Testis (tissue), 2 donors: ENCODE measurements at regions not wholly inside any gene's neighbourhood (a gene's known extent, or its start where the extent isn't known, plus 50 kb on each side); places are given as distances from the start of the nearest gene placed in this dataset.

Experiments used
- DNase-seq: peaks from one replicate; pipeline ENCODE4 v3.0.0-alpha.2; 2019
- H3K27ac ChIP-seq, 2 donors: fragments of 200-600 bp; sonication (generic); one replicate each; pipeline ENCODE4 v1.5.1; 2019
- H3K27me3 ChIP-seq: fragments of 200-600 bp; sonication (generic); one replicate; pipeline ENCODE4 v1.5.1; 2019
- H3K36me3 ChIP-seq: fragments of 200-600 bp; sonication (generic); one replicate; pipeline ENCODE4 v1.5.1; 2017; ENCODE audit warnings: low read depth; ENCODE audit errors: missing control alignments
- H3K4me1 ChIP-seq: fragments of 200-600 bp; sonication (generic); one replicate; pipeline ENCODE4 v1.5.1; 2019
- H3K4me3 ChIP-seq, 2 donors: fragments of 200-600 bp; sonication (generic); one replicate each; pipeline ENCODE4 v1.5.1; 2017 to 2019
- H3K9me3 ChIP-seq: fragments of 200-600 bp; sonication (generic); one replicate; pipeline ENCODE4 v1.5.1; 2017
- POLR2A ChIP-seq: fragments of 450-650 bp; IDR thresholded peaks from one replicate; pipeline ENCODE4 v1.6.1; 2017; ENCODE audit warnings: antibody characterized with exemption, mild to moderate bottlenecking, moderate library complexity
- WGBS, 2 donors: methylation state at CpG; one replicate each; pipeline ENCODE4 v1.1.5; 2018; 5-methylcytosine and 5-hydroxymethylcytosine counted together
- intact Hi-C: fragments of 100-400 bp; cut with DNase I; formaldehyde crosslinking; loops from one replicate; pipeline ENCODE4 v1.15.1; 2023; ENCODE audit warnings: low total_unique reads
- TF ChIP-seq, protein P1 (sequence below), 3 experiments: fragments of 450-650 bp in 2 of 3; fragments of 200-600 bp in 1 of 3; sonication (generic) in 1 of 3; IDR thresholded peaks; one replicate each; pipeline ENCODE4 v1.5.1; 2016 to 2019; ENCODE audit warnings: antibody characterized with exemption in 3 of 3, mild to moderate bottlenecking in 2 of 3, moderate library complexity in 1 of 3

DNA sequence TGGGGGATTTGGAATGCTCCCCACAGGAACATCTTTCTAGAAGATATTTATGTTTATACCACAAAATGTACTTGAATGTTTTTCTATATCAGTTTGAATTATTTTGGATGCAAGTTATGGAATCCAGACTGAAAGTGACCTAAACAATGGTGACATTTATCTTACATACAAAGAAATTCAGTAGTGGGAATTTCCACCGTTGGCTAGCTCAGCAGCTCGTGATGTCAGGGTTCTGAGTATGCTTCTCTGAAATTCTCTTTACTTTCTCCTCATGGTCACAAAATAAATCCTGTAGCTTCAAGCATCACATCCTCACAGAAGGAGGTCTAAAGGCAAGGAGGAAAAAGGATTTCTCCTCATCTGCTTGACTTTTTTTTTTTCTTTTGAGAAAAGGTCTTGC lies 105.3 kb downstream of the AKAIN1 start:
- no peak for DNase-seq
- H3K9me3 ChIP-seq, result no peaks in the 10 kb centered on the region
- intact Hi-C loops, result no loop called here
- no peak overlapping the region for H3K4me3 ChIP-seq
- WGBS, 2 donors, result 83 to 86% methylated on average over 2 of the region's 2 CpGs
- H3K27me3 ChIP-seq, result no peaks in the 10 kb centered on the region
- no peaks in the 10 kb centered on the region for H3K4me1 ChIP-seq
- H3K27ac ChIP-seq, result no peak overlapping the region
- no peaks in the 10 kb centered on the region for H3K36me3 ChIP-seq
- no peak for TF ChIP-seq POLR2A
- TF ChIP-seq, protein P1, sequence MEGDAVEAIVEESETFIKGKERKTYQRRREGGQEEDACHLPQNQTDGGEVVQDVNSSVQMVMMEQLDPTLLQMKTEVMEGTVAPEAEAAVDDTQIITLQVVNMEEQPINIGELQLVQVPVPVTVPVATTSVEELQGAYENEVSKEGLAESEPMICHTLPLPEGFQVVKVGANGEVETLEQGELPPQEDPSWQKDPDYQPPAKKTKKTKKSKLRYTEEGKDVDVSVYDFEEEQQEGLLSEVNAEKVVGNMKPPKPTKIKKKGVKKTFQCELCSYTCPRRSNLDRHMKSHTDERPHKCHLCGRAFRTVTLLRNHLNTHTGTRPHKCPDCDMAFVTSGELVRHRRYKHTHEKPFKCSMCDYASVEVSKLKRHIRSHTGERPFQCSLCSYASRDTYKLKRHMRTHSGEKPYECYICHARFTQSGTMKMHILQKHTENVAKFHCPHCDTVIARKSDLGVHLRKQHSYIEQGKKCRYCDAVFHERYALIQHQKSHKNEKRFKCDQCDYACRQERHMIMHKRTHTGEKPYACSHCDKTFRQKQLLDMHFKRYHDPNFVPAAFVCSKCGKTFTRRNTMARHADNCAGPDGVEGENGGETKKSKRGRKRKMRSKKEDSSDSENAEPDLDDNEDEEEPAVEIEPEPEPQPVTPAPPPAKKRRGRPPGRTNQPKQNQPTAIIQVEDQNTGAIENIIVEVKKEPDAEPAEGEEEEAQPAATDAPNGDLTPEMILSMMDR (IDR thresholded peaks at IDR 0.05), result no peak

DNA sequence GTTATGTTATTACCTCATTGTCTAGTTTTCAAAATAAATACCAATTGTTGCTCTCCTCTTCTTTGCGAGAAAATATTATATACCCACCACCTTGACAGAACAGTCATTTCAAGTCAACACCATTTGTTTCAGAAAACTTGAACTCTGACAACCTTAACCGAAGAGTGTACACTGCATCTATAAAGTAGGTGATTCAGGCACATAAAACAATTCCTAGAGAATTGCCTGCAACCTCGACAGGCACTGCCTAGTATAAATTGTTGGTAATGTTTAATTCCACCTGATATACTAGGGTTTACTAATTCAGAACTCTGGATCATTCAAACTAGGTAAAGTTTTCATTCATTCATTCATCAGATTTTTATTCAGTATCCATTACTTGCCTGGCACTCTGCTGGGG lies 121.8 kb downstream of the AKAIN1 start:
- TF ChIP-seq POLR2A, result no peak
- TF ChIP-seq, protein P1 (IDR thresholded peaks at IDR 0.05), result no peak
- intact Hi-C loops, result no loop called here
- H3K4me1 ChIP-seq, result no peaks in the 10 kb centered on the region
- no peaks in the 10 kb centered on the region for H3K27me3 ChIP-seq
- H3K9me3 ChIP-seq, result no peaks in the 10 kb centered on the region
- WGBS, 2 donors, result 82 to 86% methylated on average over 3 of the region's 3 CpGs
- no peak for DNase-seq
- H3K36me3 ChIP-seq, result no peaks in the 10 kb centered on the region
- H3K4me3 ChIP-seq, result no peak overlapping the region
- no peak overlapping the region for H3K27ac ChIP-seq

DNA sequence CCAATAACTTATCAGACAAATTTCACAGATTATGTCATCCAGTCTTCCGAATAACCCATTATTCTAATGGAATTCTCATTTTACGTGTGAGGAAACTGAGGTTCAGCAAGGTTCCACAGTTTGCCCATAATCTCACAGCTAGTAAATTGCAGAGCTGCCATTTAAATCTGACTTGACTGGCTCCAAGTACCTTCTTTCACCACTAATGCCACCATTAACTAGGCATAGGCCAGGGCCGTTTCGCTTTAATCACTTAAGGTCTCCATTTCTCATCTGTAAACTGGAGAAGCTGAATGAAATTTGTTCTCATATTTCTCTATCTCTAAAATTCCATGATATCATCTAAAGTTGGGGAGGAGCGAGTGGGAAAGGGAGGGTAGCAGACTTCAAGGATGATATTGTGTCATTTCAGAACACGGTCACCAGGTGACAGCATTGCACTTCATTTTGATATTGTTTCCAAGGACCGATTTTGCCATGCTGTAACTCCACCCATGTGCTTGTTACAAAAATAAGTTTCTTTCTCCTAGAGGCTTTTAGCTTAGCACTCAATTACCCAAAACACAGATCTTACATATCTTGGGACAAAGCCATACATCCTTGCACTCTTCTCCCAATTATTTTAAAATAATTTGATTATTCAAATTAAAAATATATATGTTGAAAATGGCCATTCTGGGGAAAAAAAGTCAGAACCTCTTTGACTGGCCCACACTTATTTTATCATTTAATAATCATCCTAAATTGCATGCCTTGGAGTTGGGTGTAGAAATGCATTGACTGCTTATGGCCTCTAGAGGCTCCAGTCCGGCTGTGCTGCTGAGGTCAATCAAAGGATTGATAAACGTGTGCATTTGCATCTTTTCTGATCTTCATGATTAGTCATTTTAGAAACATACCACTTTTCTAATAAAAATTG lies 123.8 kb downstream of the AKAIN1 start:
- Histone ChIP-seq H3K36me3 (no peaks in the 10 kb centered on the region), H3K27ac (no peak overlapping the region), H3K9me3 (no peaks in the 10 kb centered on the region), H3K27me3 (no peaks in the 10 kb centered on the region), H3K4me1 (no peaks in the 10 kb centered on the region), H3K4me3 (no peak overlapping the region)
- DNase-seq, result peak; percentile 59
- 51 to 54% methylated on average over 9 of the region's 9 CpGs for WGBS, 2 donors
- TF ChIP-seq POLR2A, result no peak
- TF ChIP-seq, protein P1 (IDR thresholded peaks at IDR 0.05), result peak; percentile 6 to 38 (median 28)
- intact Hi-C loops, result no loop called here

DNA sequence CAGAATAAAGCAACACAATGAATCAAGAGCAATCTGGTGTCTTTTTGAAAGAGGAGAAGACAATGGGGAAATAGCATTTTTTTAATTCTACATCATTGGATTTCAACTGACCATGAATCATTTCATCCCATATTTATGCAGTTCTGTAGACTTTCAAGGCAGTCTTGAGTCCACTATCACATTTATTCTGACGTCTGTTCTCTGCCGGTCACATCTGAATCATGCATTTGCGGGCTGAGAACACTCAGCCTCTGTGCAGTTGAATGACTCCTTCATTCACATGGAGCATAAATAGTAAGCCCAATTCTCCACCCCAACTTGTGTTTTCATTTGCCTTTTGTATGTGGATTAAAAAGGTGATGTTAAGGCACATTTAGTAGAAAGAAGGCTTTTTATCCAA lies 128.2 kb downstream of the AKAIN1 start:
- H3K27ac ChIP-seq, result no peak overlapping the region
- intact Hi-C loops, result no loop called here
- H3K4me3 ChIP-seq, result no peak overlapping the region
- no peak for TF ChIP-seq POLR2A
- TF ChIP-seq, protein P1 (IDR thresholded peaks at IDR 0.05), result no peak
- no peaks in the 10 kb centered on the region for H3K36me3 ChIP-seq
- no peaks in the 10 kb centered on the region for H3K27me3 ChIP-seq
- H3K4me1 ChIP-seq, result no peaks in the 10 kb centered on the region
- WGBS, 2 donors, result 80 to 86% methylated on average over 3 of the region's 3 CpGs
- no peaks in the 10 kb centered on the region for H3K9me3 ChIP-seq
- no peak for DNase-seq
